DMS53 (cell line): ENCODE measurements at regions not wholly inside any gene's neighbourhood (a gene's known extent, or its start where the extent isn't known, plus 50 kb on each side); places are given as distances from the start of the nearest gene placed in this dataset.
"Not testable (repeated sequence)": the region's sequence is repeated elsewhere in the genome, so short reads cannot be mapped to it uniquely, and the experiment has no call there.

Experiments used
- DNase-seq: peaks from one replicate; lab custom pipeline; 2025; lab: John Stamatoyannopoulos, UW

- no peak for DNase-seq
Observed at GRCh38 chrX:96430756-96431455, 253.7 kb upstream of the DIAPH2 start.

- DNase-seq = no peak
Observed at GRCh38 chrX:96432647-96433046, 252.0 kb upstream of the DIAPH2 start.

- DNase-seq = peak; percentile 49
Observed at GRCh38 chrX:96433409-96434077, 251.1 kb upstream of the DIAPH2 start.

GRCh38 chrX:96435378-96436035 lies 249.1 kb upstream of the DIAPH2 start:
- no peak for DNase-seq

- no peak for DNase-seq
Observed at GRCh38 chrX:96436105-96436504, 248.5 kb upstream of the DIAPH2 start.

- no peak for DNase-seq
Observed at GRCh38 chrX:96438803-96439202, 245.8 kb upstream of the DIAPH2 start.

GRCh38 chrX:96440941-96441340 lies 243.7 kb upstream of the DIAPH2 start:
- DNase-seq = no peak

GRCh38 chrX:96445531-96446065 lies 239.0 kb upstream of the DIAPH2 start:
- DNase-seq = no peak

DNA sequence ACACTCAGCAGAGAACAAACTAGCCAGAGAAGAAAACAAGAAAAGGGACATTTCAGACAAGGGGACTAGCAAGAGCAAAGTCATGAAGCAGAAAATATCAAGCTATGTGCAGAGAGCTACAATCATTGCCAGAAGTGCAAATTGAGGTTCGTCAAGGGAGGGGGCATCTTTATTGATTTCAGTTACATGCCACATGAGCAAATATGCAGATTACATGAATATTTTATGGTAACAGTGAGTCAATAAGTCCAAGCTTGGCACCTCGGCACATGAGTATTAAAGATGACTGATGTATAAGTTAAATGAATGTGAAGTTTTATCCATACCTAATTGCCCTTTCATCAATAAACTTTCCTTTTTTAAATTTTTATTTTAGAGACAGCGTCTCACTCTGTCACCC lies 238.1 kb upstream of the DIAPH2 start:
- DNase-seq = no peak

DNA sequence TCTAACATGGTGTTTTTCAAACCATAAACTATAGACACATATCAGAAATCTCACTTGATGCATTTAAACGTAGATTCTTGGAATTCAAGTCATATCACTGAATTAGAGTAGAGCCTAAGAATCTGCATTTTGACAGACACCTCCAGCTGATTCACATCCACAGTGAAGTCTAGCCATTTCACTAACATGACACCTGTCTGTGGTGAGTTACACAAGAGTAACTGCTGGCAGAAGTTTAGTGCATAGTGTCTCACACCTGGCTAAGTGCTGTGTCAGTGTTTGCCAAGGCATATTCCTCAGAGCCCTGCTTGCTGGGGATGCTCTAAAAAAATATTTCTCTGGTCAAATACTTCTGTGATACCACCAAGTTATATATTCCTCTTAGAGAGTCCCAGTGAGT lies 237.5 kb upstream of the DIAPH2 start:
- no peak for DNase-seq

GRCh38 chrX:96449191-96449590 lies 235.5 kb upstream of the DIAPH2 start:
- DNase-seq = no peak

DNA sequence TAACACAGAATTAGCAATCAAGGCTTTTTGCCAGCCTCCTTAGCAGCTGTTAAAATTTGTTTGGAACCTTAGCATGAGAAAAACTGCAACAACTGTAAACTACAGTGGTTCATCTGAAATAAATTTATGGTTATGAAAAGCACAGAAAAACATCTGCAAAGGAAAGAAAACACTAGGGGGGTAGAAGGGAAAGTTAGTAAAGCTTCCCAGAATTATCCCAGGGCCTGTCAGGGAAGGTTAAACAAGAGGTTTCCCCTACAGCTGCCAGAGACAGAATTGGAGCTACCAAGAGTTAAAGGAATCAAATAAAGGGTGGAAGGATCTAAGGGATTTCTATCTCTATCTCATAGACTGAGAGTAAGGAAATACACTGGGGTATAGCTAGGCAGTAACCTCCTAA lies 234.7 kb upstream of the DIAPH2 start:
- no peak for DNase-seq

DNA sequence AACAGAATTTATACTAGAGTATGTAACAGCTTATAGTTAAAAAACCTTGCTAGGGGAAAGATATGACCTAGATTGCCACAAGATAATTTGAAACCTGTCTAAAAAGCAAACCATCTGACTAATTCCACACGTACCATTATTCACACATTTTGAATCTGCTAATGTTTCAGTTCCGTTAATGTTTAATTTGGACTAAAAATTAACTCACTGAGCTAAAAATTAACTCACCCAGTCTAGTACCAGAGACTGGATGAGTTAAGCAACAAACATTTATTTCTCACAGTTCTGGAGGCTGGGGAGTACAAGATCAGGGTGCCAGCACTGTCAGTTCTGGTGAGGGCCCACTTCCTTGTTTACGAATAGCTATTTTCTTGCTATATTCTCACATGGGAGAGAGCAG lies 231.5 kb upstream of the DIAPH2 start:
- DNase-seq = peak; percentile 63

DNA sequence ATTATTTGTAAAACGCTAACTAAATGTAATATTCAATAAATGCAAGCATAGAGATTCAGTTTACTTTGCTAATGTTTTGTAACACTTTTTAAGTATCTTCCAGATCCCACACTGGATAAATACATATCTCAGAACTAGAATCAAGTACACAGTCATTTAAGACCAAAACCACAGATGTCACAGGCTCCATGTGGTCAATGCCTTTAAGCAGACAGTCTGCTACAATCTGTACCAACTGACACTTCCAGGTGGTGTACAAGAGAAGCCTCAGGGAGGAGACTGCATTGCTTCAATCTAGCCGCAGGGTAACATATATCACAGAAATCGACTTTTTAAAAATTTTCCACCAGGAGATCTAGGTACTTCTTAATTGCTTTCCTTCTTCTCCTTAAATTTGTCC lies 229.6 kb upstream of the DIAPH2 start:
- no peak for DNase-seq

DNA sequence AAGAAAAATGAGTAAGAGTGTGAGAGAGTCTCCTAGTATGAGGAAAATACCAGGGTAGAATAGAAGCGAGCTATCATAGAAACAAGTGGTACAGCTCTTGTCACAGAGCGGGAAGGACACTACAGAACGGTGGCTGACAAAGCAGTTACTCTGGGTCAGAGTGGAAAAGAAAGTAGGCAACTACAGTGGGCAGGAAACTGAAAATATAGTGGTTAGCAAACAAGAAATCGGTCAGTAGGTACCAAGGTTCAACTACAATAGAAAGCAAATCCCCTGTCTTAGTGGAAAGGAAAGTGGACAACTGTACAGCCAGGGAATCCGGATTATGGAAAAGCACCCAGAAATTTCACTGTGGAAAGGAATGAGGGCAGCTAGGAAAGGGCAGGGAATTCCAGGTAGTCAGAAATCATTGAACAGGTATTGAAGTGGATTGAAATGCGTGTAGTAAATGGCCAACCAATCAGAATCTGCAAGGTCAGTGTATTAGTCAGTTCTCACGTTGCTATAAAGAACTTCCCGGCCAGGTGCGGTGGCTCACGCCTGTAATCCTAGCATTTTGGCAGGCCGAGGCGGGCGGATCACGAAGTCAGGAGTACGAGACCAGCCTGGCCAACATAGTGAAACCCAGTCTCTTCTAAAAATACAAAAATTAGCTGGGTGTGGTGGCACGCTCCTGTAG lies 219.6 kb upstream of the DIAPH2 start:
- no peak for DNase-seq

DNA sequence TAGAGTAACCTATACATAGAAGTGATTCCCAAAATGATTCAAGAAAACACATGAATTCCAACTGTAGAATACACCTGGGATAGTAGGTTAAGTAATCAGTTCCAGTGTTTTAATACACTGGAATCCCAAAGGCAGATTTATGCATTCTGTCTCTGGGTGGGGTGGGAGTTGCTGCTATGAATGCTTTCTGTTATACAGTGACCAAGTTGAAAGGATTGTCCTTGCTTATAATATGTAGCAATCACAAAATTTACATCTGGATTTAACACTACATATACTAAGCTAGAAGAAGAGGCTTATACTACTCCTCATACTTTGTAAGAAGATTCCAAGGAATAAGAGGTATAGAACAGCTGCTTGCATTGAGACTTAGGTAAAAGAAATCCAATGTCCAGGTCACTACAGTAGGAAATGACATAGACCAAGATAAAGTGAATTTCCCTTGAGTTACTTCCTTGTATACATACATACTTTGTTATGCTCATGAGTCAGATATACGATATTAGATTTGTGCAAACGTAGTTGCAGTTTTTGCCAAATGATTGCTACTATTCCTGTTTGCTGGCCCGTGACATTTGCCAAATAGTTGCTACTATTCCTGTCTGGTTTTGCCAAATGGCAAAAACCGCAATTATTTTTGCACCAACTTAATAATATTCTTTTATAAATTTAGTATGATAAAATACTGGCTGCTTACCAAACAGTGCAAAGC lies 210.5 kb upstream of the DIAPH2 start:
- peak; percentile 52 for DNase-seq

DNA sequence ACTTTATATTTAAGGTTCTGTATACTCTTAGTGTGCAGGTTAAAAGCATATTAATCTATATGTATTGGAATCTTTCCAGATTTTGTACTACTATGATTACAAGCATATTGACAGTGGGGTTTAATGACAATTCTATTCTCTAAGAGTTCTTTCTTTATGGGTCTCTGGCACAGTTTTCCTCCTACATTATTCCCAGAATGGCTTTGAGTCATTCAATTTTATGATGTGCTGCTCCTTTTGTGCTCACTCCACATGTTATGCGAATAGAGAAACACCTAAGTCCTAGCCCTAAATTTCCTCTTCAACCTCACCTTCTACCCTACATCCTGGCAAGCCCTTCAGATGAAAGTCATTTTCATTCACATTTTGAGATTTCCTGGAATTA lies 209.9 kb upstream of the DIAPH2 start:
- no peak for DNase-seq

DNA sequence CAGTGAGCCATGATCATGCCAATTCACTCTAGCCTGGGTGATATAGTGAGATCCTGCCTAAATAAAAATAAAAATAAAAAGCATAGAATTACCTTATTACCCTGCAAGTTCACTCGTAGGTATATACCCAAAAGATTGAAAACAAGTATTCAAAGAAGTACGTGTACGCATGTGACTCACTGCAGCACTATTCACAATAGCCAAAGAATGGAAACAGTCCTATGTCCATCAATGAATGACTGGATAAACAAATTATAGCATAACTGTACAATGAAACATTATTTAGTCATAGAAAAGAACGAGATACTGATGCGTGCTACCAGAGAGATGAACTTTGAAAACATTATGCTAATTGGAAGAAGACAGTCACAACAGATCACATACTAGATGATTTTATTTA lies 204.6 kb upstream of the DIAPH2 start:
- no peak for DNase-seq

DNA sequence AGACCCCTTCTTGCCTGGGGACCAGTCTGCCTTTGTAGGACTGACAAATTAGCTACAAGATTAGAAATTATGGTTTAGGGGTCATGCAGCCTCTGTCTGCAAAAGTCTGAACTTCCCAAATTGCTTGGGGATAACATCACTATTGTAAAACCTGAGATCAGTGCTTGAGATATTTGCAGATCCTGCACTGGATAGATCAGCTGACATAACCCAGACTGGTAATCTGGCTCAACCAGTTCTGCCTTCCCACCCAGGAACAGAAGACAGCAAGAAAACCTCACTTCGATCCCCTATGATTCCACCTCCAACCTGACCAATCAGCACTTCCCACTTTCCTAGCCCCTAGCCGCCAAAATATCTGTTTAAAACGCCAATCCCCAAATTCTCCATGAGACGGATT lies 202.8 kb upstream of the DIAPH2 start:
- DNase-seq = peak; percentile 9

GRCh38 chrX:96483647-96484160 lies 200.9 kb upstream of the DIAPH2 start:
- DNase-seq = no peak

DNA sequence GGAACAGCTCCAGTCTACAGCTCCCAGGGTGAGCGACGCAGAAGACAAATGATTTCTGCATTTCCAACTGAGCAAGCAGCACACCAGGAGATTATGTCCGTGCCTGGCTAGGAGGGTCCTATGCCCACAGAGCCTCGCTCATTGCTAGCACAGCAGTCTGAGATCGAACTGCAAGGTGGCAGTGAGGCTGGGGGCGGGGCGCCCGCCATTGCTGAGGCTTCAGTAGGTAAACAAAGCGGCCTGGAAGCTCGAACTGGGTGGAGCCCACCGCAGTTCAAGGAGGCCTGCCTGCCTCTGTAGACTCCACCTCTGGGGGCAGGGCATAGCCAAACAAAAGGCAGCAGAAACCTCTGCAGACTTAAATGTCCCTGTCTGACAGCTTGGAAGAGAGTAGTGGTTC lies 198.0 kb upstream of the DIAPH2 start:
- not testable (repeated sequence) for DNase-seq

GRCh38 chrX:96502507-96502906 lies 182.1 kb upstream of the DIAPH2 start:
- DNase-seq = no peak
